T-helper 22 cell (primary cell): ENCODE measurements at regions not wholly inside any gene's neighbourhood (a gene's known extent, or its start where the extent isn't known, plus 50 kb on each side); places are given as distances from the start of the nearest gene placed in this dataset.

Source experiments
- DNase-seq: peaks from one replicate; pipeline ENCODE4 v3.0.0-alpha.2; 2020; ENCODE audit warnings: low read depth

DNA sequence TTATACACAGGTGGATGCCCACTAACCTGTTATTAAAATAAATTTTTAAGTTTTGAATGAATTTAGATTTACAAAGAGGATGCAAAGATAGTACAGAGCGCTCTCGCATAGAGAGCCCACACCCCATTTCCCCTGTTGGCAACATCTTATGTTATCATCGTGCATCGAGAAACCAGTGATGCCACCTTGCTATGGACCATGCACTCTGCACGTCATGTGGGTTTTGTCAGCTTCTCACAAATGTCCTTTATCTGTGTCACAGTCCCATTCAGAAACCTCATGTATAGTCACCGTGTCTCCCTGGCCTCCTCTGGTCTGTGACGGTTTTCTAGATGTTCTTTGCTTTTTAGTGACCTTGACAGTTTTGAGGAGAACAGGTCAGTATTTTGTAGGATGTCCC, 60.0 kb downstream of the ING1 start:
- no peak for DNase-seq

DNA sequence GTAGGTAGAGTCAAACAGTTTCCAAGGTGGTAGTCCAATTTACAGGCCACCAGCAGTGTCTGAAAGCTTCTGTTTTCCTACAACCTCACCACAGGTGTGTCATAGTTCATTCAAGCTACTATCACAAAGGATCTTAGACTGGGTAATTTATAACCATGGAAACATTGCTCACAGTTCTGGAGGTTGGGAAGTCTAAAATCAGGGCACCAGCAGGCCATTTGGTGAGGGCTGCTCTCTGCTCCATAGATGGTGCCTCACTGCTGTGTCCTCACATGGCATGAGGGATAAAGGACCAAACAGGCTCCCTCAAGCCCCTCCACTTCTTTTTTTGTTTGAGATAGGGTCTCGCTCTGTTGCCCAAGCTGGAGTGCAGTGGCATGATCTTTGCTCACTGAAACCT, 60.6 kb downstream of the ING1 start:
- no peak for DNase-seq

DNA sequence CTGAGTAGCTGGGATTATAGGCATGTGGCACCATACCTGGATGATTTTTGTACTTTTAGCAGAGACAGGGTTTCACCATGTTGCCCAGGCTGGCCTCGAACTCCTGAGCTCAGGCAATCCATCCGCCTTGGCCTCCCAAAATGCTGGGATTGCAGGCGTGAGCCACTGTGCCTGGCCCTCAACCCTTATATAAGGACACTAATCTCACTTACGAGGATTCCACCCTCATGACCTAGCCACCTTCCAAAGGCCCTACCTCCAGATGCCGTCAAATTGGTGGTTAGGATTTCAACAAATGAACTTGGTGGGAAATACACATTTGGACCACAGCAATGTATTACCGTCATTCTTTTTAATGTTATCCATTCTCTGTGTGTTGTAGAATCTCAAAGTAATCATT, 61.0 kb downstream of the ING1 start:
- no peak for DNase-seq

DNA sequence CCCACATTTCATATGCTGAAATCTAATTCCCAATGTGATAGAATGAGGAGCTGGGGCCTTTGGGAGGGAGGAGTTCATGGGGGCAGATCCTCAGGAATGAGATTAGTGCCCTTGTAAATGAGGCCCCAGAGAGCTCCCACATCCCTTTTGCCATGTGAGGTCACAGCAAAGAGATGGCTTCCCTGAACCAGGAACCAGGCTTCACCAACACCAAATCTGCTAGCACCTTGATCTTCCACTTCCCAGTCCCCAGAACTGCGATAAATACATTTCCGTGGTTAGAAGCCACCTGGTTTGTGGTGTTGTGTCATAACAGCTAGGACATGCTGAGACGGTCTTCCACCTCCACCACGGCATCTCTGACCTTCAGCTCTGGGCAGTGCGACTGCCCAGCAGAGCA, 62.1 kb downstream of the ING1 start:
- no peak for DNase-seq

DNA sequence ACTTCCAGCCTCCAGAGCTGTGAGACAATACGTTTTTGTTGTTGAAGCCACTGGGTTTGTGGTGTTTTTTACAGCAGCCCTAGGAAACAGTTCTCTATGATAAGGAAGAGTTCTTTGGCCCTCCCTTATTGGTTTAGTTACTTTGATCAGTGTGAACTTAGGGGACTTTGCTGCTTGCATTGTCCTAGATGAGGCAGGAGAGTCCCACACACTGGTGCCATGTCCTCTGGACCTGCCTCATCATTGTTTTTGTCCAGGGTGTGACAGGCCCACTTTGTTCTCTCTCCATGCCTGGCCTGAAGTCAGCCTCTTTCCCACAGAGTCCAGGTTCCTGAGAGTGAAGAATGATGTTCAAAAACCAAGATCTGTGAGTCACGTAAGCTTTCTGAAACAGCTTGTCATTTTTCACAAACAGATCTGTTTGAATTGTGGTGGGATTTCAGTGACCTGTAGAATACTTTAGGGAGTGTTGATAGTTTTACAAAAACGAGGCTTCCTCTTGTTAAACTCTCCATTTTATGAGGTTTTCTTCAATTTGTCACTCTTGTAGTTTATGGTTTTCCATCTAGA, 63.8 kb downstream of the ING1 start:
- DNase-seq, result no peak

DNA sequence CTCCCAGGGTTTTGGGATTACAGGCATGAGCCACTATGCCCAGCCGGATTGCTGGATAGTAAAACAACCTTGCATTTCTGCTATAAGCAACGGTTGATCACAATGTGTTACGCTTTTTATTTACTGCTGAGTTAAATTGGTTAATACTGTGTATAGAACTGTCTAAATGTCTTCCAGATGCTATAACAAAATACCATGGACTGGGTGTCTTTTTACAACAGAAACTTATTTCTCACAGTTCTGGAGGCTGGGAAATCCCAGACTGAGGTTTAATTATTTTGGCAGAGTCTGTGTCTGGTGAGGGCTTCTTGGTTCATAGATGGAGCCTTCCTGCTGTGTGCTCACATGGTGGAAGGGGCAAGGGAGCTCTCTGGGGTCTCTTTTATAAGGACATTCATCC, 65.5 kb downstream of the ING1 start:
- DNase-seq, result no peak

DNA sequence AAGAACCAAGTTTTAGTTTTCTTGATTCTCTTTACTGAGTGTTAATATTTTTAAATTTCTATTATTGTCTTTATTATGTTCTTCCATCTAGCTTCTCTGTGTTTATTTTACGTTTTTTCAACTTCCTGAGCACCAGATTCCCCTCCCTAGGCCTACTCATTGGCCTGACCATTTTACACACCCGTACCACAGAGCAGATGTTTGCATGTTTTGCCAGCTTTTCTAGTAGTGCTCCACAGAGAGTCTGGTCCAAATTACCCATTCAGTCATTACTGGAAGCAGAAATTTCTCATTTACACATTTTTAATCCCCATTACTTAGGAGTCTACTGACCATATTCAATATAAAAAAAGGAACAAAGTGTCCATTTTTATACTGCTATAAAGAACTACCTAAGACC, 66.9 kb downstream of the ING1 start:
- DNase-seq, result no peak

DNA sequence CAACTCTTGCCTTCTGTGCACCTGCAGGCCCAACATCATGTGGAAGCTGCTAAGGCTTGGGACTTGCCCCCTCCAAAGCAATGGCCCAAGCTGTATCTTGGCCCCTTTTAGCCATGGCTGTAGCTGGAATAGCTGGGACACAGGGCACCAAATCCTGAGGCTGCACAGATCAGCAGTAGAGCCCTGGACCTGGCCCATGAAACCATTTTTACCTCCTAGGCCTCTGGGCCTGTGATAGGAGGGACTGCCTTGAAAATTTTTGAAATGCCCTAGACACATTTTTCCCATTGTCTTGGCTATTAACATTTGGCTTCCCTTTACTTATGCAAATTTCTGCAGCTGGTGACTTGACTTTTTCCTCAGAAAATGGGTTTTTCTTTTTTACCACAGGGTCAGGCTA, 68.7 kb downstream of the ING1 start:
- no peak for DNase-seq

DNA sequence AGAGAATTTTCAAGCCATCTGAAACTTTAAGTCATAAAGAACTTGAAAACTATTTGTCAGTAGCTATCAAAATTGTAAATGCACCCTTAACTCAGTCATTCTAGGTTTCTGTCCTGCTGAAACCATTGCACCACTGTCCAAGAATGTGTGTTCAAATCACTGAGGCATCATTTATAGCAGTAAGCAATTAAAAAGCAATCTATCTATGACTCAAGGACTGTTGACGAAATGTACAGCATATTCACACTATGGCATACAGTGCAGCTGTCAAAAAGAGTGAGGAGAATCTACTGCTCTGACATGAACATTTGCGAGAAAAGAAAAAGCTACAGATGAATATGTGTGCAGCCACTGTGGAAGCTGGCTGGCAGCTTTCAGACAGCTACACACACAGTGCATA, 71.2 kb downstream of the ING1 start:
- DNase-seq, result no peak

DNA sequence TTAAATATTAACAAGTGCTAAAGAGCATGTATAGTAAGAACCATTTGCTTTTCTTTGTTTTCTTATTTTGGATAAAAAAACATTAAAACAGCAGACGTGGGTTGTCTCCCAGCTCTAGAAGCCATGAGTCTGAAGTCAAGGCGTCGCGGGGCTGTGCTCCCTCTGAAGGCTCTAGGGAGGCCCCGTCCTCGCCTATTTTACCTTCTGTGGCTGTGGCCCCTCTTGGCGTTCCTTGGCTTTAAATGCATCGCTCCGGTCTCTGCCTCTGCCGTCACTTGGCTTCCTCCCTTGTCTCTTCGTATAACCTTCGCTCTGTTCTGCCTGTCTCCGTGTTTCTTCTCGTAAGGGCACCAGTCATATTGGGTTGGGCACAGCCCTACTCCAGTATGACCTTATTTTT, 75.3 kb downstream of the ING1 start:
- no peak for DNase-seq

DNA sequence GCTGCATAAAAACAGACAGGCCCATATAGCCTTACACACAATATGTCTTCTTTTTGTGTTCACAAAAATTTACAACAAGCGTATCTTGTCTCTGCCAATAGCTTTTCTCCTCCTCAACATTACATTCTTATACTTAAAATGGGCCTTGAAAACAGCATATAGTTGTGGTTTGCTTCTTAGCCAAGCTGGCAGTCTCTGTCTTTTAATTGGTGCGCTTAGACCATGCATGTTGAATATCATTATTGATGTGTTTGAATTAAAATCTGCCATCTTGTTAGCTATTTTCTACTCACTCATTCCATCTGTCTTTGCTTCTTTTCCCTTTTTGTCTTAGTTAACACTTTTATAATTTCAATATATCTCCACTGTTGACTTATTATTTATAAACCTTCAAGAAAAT, 76.4 kb downstream of the ING1 start:
- no peak for DNase-seq

DNA sequence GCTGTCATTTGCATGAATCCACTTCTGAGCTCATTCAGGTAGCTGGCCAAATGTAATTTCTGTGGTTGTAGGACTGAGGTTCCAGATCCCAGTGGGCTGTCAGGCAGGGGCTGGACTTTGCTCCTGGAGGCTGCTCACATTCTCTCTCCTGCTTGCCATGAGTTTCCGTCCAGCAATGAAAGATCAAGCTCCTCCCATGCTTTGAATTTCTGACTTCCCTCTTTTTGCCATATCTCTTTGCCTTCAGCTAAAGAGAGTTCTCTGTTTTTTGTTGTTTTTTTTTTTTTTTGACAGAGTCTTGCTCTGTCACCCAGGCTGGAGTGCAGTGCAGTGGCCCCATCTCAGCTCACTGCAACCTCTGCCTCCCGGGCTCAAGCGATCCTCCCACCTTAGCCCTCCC, 76.9 kb downstream of the ING1 start:
- no peak for DNase-seq

DNA sequence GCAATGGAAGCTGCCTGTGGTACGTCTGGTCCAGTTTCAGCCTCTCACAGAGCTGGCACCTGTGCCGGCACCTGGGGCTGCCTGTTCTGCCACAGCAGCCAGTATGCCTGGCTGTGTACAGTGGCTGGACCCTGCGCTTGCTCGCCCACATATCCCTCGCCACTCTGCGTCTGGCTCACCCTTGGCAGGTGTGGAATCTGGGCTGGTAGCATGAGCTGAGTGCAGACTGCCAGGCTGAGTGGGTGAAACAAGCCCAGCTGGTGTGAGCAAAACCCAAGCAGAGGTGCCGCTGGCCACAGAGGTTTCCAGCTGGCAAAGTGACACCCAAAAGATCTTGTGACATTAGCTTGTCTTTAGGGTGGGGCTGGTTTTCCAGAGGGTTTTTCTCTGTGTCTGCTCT, 80.7 kb downstream of the ING1 start:
- DNase-seq, result no peak

DNA sequence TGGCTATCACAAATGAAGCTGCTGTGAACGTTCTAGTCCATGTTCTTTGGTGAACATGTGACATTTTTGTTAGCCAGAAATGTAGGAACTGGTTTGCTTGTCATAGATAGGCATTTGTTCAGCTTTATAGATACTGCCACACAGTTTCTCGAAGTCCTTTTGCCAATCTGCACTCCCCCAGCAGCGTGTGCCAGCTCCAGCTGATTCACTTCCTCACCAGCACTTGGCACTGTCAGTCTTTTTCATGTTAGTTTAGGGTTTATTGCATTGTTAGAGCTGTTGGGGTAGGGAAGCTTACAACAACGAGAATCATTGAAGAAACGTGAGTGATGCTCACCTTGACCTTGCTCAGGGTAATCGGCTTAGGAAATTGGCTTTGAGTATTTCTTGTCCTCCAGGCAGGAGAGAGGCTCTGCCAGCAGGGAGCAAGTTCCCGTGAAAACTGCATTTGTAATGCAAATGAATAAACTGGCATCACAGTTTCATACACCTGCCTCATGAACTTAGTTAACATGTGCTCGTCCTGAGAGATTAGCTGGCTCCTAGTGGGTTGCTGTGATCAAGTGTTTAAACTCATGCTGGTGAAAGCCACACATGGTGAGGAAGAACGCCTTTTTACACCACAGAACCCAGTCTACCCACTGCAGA, 83.9 kb downstream of the ING1 start:
- no peak for DNase-seq

DNA sequence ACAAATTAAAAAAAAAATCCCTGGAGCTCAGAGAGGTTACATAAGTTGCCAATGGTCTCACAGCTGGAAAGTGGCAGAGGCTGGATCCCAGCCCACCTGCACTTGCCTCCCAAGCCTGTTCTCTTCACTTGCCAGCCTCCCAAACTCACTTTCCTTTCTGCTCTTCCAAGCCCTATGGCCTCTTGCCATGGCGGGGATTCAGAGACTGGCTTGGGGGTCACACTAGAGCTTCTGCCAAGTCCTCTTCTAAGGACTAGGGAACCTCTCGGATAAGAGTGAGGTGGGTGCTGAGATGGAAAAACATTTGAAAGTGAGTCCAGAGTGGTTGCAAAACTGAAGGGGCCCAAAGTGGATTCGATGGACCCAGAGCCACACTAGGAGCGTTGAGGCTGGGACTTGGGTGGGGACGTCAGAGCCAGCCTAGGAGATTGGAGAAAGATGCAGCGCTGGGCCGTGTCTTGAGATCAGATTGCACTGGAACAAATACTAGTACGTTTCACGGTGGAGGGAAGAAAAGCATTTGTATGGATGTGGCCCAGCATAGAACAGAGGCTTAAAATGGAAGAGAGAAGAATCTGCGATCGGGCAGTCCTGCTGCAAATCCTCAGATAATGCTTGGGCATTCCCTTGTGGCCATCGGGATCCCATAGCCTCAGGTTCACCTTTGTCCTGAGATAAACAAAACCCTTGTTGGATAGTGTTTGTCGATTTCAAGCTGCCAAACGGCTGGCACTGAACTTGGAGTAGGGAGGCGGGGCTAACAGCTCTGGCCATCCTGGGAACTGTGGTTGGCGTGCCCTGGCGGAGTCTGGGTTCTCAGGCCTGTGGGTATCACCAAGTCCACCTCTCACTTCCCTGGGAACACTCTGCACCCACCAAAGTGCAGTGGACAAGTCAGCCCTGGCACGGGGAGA, 84.8 kb downstream of the ING1 start:
- DNase-seq, result no peak

DNA sequence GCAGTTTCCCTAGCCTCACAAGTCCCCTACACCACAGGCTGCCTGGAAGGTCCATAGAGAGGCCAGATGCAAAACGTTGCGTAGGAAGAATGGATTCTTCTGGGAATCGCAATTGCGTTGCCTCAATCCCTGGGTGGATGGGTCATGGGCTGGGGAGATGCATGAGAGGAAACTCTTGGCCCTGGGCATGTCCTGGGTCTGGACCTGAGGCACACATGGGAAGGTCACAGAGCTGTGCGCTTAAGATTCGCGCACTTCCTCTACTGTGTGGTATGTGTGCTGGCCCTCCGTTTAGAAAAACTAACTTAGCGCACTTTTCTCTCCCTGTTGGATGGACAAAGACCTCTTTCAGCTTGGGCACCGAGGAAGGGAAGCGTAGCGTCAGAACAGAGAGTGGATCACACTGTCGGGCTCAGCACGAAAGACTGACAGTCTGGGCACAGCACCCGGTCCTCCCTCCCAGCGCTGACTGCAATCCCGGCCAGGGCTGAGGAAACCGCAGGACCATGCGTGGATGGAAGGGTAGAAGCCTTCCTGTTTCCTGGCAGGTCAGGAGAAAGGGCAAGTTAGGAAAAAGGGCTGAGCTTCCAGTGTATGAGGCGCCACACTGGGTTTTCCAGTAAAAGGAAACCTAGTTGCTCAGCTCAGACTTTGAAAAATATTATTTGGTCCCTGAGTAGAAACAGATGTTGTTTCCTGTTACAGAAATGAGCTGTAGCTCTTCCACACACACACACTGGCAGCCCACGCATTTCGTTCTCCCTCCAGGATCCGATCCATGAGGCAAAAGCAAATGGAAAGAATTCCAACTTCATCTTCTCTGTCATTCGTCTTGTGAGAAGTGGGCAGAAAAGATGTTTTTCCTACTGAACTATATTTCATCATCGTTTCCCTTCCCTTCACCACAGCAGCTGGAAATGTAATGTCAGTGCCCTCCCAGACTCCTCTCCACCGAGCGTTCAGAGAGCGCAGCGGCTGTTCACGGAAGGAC, 86.0 kb downstream of the ING1 start:
- no peak for DNase-seq

DNA sequence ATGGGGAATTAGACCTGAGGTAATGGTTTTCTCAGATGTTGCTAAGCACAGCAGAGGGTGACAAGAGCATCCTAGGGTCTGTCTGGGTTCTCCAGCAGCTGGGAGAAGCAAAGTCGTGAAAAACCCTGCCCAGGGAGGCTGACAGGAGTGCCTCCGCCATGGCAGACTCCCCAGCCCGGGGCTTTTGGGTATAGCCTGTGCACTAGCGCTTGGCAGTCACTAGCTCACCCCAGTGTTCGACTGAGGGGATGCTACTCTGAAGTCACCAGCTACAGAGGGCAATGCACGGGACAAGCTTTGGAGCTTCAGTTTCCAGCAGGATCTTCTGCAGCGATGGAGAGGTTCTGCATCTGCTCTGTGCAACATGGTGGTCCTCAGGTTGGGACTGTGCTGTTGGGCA, 87.5 kb downstream of the ING1 start:
- DNase-seq, result no peak

DNA sequence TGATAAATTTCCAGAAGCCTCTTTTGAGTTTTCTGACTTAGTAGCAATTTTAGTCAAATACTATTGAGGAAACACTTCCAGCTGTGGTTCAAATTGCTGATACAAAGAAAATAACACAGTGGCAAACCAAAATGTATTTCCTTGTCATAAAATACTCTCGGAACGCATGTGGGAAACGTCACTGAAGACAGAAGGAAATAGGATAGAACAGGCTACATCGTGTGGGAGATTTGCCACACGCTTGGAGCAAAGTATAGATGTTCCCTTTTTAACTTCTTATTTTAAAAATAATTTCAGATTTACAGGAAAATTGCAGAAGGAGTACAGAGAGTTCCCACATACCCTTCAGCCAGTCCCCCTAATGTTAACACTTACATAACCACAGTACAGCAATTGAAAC, 88.8 kb downstream of the ING1 start:
- DNase-seq, result no peak

DNA sequence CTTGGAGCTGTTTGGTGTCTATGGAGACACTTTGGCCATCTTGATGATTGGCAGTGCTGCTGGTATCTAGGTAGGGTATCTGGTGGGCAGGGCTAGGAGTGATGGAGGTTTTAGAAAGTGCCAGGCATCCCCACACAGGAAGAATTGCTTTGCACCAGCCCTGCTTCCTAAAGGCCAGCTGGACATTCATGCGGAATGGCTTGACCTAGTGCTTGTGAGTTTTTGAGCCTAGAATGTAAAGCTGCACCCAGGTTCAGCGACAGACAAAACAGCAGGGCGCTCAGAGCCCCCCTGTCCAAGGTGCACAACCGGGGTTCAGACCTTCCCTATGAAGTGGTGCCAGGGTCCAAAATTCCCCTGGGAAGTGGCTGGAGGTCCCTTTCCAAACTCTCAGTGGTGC, 93.1 kb downstream of the ING1 start:
- DNase-seq, result no peak

DNA sequence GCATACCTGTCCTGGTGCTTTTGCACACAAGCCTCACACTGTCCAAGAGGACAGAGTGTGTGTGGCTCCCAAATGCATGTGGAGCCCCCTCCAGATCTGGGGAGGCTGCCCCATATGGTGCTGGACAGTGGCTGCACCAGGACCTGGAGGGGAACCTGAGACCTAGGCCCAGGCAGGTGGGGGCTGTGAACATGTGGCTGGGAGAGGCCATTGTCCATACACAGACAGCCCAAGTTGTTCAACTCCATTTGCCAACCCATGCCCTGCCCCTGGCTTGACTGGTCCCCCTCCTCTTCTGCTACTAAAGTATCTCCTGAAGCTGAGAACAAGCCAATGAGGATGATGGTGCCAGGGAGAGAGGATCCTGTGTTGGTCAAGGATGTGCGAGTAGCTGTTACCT, 94.0 kb downstream of the ING1 start:
- no peak for DNase-seq

DNA sequence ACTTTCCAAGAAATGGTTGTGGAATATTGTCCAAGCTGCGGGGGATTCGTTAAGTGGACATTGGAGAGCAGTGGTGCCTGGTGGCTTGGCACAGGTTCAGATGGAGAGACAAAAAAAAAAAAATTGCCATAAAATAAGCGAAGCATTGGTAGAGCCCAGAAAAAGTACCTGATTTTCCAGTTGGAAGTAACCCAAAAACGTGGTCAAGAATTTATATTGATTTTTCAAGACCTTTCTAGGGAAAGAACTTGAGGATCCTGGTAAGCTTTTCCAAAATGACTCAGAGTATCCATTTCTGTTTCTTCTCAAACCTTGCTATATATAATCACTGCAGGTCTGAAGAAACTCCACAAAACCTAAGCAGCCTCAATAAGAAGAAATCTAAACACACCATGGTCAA, 94.6 kb downstream of the ING1 start:
- no peak for DNase-seq

DNA sequence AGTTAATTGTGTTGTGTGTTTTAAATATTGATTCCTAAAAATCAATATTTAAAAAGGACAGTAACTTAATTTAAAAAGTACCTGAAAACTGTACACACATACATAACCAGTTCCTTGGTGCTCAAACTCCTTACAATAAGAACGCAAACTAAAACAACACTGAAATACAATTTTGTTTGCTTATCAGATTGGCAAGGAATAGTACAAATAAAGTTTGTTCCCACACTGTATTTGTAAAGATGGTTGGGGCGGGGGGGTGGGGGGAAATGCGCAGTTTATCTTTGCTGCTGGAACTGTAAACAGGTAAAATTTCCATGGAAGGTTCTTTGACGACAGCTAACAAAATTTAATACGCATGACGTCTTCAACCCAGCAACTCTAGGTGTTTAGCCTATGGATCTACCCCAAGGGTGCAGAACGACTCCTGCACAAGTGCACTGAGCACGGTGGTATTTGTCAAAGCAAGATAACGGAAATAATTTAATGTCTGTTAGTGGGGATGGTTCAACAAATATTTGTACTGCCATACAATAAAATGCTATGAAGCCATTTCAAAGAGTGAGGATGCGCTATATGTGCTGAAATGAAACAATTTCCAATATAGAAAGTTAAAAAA, 96.5 kb downstream of the ING1 start:
- no peak for DNase-seq
